ENCODE measurements at regions not wholly inside any gene's neighbourhood (a gene's known extent, or its start where the extent isn't known, plus 50 kb on each side); places are given as distances from the start of the nearest gene placed in this dataset.

- TF ChIP-seq CTCF (conservative IDR thresholded peaks at IDR 0.05; ENCODE audit: low read depth in 2 of 2): no peak
- no peak for TF ChIP-seq REST (IDR thresholded peaks at IDR 0.05; ENCODE audit: unreplicated experiment)
- no peak for TF ChIP-seq EZH2 (IDR thresholded peaks at IDR 0.05; ENCODE audit: low read depth, unreplicated experiment)
- TF ChIP-seq ZNF114 (CRISPR knock-in tag; IDR thresholded peaks at IDR 0.05): no peak
- TF ChIP-seq POLR2AphosphoS5 (IDR thresholded peaks at IDR 0.05; ENCODE audit: low read depth): no peak
- TF ChIP-seq CREB1 (CRISPR knock-in tag; IDR thresholded peaks at IDR 0.05; ENCODE audit: low read depth): no peak
- TF ChIP-seq EZH2phosphoT487 (IDR thresholded peaks at IDR 0.05; ENCODE audit: unreplicated experiment): no peak
- TF ChIP-seq STAT1 (IDR thresholded peaks at IDR 0.05; ENCODE audit: unreplicated experiment): no peak
- no peak for TF ChIP-seq JUNB (IDR thresholded peaks at IDR 0.05; ENCODE audit: unreplicated experiment)
- TF ChIP-seq ZNF462 (CRISPR knock-in tag; IDR thresholded peaks at IDR 0.05): no peak
- no peak for TF ChIP-seq ETS1 (IDR thresholded peaks at IDR 0.05)
Observed at GRCh38 chr14:101237252-101237616, 324.1 kb upstream of the DIO3 start.
